Lower leg skin (tissue), 3 donors: ENCODE measurements at regions not wholly inside any gene's neighbourhood (a gene's known extent, or its start where the extent isn't known, plus 50 kb on each side); places are given as distances from the start of the nearest gene placed in this dataset.

Experiments
- POLR2A ChIP-seq, 2 donors: fragments of 450-650 bp; IDR thresholded peaks; one replicate each; pipeline ENCODE4 v1.6.1; 2016 to 2017; ENCODE audit warnings: antibody characterized with exemption in 2 of 2, mild to moderate bottlenecking in 1 of 2, moderate library complexity in 1 of 2
- TF ChIP-seq, protein P1 (sequence below), 3 donors: fragments of 450-650 bp; IDR thresholded peaks; one replicate each; pipeline ENCODE4 v1.5.1; 2016; ENCODE audit warnings: antibody characterized with exemption in 3 of 3, mild to moderate bottlenecking in 3 of 3, moderate library complexity in 2 of 3

GRCh38 chr9:17009071-17009470, 125.8 kb upstream of the CNTLN start:
- no peak for TF ChIP-seq POLR2A (IDR thresholded peaks at IDR 0.05)
- TF ChIP-seq, protein P1, sequence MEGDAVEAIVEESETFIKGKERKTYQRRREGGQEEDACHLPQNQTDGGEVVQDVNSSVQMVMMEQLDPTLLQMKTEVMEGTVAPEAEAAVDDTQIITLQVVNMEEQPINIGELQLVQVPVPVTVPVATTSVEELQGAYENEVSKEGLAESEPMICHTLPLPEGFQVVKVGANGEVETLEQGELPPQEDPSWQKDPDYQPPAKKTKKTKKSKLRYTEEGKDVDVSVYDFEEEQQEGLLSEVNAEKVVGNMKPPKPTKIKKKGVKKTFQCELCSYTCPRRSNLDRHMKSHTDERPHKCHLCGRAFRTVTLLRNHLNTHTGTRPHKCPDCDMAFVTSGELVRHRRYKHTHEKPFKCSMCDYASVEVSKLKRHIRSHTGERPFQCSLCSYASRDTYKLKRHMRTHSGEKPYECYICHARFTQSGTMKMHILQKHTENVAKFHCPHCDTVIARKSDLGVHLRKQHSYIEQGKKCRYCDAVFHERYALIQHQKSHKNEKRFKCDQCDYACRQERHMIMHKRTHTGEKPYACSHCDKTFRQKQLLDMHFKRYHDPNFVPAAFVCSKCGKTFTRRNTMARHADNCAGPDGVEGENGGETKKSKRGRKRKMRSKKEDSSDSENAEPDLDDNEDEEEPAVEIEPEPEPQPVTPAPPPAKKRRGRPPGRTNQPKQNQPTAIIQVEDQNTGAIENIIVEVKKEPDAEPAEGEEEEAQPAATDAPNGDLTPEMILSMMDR (IDR thresholded peaks at IDR 0.05): no peak
